GM21515 (cell line): ENCODE measurements at regions not wholly inside any gene's neighbourhood (a gene's known extent, or its start where the extent isn't known, plus 50 kb on each side); places are given as distances from the start of the nearest gene placed in this dataset.

Experiments
- ATAC-seq: cut with Tn5 transposase; IDR thresholded peaks from one replicate; pipeline ENCODE4 v1.9.1; 2021; ENCODE audit not compliant: unreplicated experiment

DNA sequence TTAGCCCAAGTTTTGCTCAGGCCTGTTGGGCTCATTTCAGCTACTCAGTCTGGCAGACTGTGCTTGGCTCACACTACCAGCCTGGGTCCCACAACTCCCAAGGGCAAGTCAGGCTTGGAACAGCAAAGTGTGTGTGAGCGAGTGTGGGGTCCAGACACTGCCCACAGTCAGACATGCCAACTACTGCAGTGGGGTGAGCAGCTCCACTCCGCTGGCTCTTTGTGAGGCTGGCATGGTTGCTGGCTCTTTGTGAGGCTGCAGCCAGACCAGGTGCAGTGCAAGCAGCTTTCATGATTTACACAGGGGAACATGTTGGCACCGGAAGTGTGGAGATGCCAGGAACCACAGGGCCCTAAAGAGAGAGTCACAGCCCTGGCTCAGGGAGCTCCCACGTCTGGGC lies 606.7 kb upstream of the FAM174A start:
- no peak for ATAC-seq

DNA sequence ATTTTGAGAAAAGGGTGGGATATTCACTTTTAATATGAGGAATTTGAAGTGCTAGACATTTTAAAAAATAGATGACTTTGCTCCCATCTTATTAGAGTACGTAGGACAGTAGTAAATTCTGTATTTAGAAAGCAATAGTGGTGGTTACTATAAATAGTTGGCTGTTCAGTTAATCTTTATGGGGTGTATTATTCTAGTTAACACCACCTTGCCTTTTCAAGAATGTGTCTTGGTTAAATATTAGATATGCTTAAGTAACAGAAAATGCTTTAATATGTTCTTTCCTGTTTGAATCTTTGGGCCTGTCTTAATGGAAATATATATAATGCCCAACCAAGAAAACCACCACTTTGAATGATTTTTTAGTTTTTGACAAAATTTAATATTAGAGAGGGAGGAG lies 608.7 kb upstream of the FAM174A start:
- ATAC-seq = no peak

DNA sequence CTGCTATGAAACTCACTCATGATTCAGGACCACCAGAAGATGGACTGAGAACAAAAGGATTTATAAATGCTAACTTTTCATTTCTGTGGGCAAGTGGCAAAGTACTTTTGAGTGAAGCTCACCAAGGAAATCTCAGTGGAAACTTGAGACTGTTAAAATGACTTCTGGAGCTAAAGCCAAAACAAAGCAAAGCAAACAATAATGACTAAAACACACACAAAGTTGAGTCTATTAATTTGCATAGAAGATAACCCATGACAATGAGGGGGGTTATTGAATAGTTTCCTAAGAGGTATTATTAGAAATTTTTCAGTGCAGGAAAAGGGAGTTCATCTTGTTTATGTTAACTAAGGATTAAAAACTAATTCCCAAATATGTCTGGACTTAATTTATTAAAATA lies 612.8 kb upstream of the FAM174A start:
- no peak for ATAC-seq

GRCh38 chr5:99911971-99912370 lies 623.2 kb upstream of the FAM174A start:
- no peak for ATAC-seq

DNA sequence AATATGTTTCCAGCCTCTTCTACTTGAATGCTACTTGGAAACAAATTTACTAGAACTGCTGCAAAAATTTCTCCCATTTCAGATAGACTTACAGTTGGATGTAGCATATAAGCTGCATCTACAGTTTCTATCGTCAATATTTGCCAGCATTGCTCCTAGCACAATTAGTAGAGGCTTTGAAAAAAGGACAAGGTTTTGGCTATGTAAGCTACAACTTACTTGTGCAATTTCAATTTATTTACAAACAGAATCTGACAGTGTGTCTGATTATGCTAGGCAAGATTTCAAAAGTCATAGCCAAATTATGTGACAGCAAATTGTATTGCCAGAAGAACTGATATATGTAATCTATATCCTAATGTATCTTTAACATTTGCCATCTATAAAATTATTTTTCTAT lies 628.4 kb upstream of the FAM174A start:
- ATAC-seq = no peak

DNA sequence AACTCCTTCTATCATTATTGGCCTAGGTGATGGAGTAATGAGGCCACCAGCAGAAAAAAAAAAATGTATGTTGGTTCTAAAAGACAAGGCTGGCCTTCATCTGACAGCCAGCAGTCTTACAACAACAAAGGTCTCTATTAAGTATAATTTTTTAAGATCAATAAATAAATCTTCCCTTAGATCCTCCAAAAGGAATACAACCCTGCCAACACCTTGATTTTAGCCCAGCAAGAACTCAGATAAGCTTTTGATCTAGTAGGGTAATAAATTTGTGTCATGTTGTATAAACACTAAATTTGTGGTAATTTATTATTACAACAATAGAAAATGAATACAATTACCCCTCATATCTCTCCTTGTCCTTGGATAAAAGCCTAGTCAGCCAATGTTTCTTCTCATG lies 633.2 kb upstream of the FAM174A start:
- no peak for ATAC-seq

DNA sequence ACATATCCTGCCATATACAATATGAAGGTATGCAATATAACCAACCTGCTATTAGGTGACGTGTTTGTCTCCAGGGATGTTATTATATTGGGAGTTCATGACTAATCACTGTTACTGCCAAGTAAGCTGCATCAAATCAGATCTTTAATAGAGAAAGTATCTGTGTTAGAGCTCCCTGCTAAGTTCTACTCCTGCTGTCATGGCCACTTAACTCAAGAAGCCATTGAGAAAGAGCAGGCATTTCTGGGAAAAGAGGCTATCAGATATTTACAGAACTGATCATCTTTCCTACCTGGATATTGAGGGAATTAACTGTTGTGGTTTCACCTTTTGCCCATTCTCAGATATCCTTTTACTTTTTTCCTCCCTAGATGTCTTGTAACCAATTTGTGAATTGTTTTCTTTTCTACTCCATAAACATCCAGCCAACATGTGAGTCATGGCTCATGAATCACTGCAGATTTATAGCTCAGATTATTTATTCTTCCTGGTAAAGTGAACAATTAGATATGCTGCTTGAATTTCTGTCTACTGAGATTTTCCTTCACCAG lies 634.8 kb upstream of the FAM174A start:
- ATAC-seq = no peak

- no peak for ATAC-seq
Measured at GRCh38 chr5:99879791-99880511, 655.2 kb upstream of the FAM174A start.

GRCh38 chr5:99878830-99879229 lies 656.3 kb upstream of the FAM174A start:
- ATAC-seq = no peak

- no peak for ATAC-seq
Measured at GRCh38 chr5:99866740-99867139, 668.4 kb upstream of the FAM174A start.

DNA sequence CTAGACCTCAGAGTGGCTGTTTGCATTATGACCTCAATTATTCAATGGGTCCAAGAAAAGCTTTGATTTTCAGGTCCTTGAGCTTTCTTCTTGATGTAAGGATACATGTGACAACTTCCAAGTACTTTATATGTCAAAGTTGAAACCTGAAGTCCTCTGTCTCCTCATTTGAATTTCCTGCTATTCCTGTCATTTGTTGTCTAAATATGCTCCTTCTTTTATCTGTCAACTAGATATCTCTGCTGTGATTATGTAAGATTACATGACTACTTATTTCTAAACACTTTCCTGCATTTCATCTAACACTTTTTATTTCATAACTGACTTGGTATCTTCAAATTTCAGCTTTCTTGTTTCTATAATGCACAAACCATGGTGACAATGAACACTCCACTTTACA lies 670.0 kb upstream of the FAM174A start:
- no peak for ATAC-seq

DNA sequence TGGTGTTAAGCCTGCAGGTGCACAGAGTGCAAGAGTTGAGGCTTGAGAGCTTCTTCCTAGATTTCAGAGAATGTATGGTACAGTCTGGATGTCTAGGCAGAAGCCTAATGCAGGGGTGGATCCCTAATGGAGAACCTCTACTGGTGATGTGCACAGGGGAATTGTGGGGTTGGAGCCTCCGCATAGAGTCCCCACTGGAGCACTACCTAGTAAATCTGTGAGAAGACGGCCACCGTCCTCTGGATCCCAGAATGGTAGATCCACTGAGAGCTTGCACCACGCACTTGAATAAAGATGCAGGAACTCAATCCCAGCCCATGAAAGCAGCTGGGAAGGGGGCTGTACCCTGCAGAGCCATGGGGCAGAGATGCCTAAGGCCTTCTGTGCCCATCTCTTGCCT lies 699.4 kb upstream of the FAM174A start:
- ATAC-seq = no peak

DNA sequence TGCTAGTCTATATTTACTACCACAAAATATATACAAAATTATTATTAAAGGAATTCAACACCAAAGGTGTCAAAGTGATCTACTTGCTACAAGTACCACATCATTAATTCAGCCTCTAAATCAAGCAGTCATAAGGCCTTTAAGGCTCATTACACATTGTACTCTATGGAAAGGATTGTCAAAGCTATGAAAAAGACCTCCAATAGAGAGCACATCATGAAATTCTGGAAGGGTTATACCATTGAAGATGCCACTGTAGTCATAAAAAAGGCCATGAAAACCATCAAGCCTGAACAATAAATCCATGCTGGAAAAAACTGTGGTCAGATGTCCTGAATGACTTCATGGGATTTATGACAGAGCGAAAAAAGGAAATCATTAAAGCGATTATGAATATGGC lies 708.0 kb upstream of the FAM174A start:
- no peak for ATAC-seq

- ATAC-seq = no peak
Measured at GRCh38 chr5:99817796-99818195, 717.4 kb upstream of the FAM174A start.

DNA sequence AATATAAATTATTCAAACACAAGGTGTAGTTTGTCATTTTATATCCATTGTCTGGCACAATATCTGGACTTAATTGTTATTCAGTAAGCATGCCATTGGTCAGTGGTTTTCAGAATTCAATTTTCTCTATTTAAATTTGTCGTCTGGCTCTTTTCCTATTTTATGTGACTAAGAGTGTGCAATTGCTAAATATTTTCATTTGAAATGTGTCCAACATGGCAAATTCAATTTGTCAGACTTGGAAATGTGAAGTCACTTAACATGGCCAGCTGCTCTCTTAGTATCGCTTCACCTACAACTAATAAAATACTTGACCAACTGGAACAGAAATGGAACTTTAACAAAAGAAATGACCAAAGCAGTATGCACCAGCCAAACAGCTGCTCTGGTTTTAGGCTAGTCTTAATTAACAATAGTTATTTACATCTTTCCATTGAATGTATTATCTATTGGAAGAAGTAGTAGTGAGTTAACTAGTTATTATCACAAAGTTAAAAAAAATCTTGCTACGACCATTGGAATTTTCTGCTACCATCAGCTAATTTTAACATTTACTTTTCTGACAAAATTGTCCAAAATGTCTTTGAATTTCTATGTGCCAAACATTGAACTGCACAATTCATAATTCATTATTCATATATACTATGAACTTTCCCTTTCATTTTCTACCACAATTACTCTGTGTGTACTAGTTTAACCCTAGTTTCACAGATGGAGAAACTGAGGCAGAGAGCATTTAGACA lies 720.7 kb upstream of the FAM174A start:
- ATAC-seq = no peak

GRCh38 chr5:99808657-99809230 lies 726.4 kb upstream of the FAM174A start:
- no peak for ATAC-seq

- ATAC-seq = no peak
Measured at GRCh38 chr5:99807346-99807745, 727.8 kb upstream of the FAM174A start.

- ATAC-seq = no peak
Measured at GRCh38 chr5:99795031-99795430, 740.1 kb upstream of the FAM174A start.

DNA sequence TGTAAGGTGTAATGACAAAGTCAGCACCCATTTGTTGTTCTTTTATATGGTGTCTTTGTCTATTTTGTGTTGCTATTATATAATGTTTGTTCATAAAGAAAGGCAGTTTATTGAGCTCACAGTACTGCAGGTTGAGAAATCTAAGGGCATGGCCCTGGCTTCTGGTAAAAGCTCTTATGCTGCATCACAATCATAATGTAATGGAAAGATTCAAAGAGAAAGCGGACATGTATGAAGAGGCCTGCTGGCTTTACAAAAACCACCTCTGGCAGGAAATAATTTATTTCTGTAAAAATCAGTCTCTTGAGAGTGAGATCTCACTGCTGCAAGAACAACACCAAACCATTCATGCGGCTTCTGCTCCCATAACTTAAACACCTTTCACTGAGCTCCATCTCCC lies 746.7 kb upstream of the FAM174A start:
- no peak for ATAC-seq

DNA sequence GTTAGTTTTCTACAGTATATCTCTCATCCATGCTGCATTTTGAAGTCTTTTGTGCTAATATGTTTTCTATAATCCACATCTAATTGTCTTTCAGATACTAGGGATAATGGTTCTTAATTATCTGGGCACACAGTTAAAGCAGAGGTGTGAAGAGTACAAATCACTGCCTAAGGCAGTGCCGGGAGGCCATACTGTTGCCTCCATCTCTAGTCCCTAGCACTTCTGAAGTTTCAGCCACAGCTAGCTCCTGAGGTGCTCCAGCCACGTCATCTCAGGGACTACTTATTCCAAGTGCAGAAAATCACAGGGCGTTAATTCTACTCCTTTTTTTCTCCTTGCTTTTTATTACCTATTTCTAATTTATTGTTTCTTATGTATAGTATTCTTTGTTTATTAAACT lies 760.0 kb upstream of the FAM174A start:
- ATAC-seq = no peak

DNA sequence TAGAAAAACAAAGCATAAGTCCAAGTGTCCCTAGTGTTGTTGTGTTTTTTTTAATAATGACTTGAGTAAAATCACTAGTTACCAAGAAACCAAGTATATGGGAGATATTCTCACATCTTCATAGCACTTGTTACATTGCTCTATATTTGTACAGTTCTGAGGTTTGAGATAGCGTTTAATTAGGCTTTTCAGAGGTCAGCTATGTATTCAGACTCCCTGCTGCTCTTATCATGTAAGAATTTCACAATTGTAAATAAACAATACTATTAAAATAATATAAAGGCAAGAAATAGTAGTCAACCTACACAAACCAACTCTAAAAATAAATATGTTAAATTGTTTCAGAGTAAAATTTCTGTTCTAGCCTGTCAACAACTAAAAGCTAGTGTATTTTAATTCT lies 761.9 kb upstream of the FAM174A start:
- ATAC-seq = no peak

DNA sequence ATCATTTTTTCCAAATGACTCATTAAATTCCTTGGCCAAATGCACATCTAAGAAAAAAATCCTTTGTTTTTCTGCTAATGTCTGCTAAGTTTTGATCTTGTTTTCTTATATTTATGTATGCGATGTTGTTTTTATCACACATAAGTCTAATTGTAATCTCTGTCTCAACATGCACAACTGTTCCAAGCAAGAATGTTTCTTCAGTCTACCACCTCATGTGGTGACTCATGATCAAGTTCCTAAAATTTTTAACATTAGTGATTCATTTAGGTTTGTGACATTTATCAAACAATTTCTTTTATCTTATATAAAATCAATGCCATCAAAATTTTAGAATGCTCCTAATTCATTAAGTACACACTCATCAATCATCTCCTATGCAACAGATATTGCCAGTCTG lies 763.9 kb upstream of the FAM174A start:
- no peak for ATAC-seq
